ENCODE measurements at regions not wholly inside any gene's neighbourhood (a gene's known extent, or its start where the extent isn't known, plus 50 kb on each side); places are given as distances from the start of the nearest gene placed in this dataset.
"Not testable (repeated sequence)": the region's sequence is repeated elsewhere in the genome, so short reads cannot be mapped to it uniquely, and the experiment has no call there.

- no peak for DNase-seq
These were observed 232.1 kb upstream of the SEL1L start for GRCh38 chr14:81765651-81766275.

GRCh38 chr14:81766321-81766915 is 232.8 kb upstream of the SEL1L start:
- no peak for DNase-seq

- DNase-seq: no peak
These were observed 233.8 kb upstream of the SEL1L start for GRCh38 chr14:81767266-81767995.

- no peak for DNase-seq
These were observed 238.1 kb upstream of the SEL1L start for GRCh38 chr14:81771651-81772275.

GRCh38 chr14:81772381-81772780 is 238.7 kb upstream of the SEL1L start:
- DNase-seq: no peak

GRCh38 chr14:81776531-81776930 is 242.9 kb upstream of the SEL1L start:
- no peak for DNase-seq

- not testable (repeated sequence) for DNase-seq
These were observed 248.1 kb upstream of the SEL1L start for GRCh38 chr14:81781798-81782197.

- DNase-seq: no peak
These were observed 250.4 kb upstream of the SEL1L start for GRCh38 chr14:81784084-81784483.

- DNase-seq: peak; percentile 78
These were observed 263.7 kb upstream of the SEL1L start for GRCh38 chr14:81797315-81797714.

- peak; percentile 65 for DNase-seq
These were observed 268.3 kb upstream of the SEL1L start for GRCh38 chr14:81801921-81802320.

GRCh38 chr14:81802341-81802740 is 268.7 kb upstream of the SEL1L start:
- DNase-seq: no peak

- no peak for DNase-seq
These were observed 272.1 kb upstream of the SEL1L start for GRCh38 chr14:81805785-81806184.

GRCh38 chr14:81811705-81812269 is 278.1 kb upstream of the SEL1L start:
- DNase-seq: no peak

- no peak for DNase-seq
These were observed 284.6 kb upstream of the SEL1L start for GRCh38 chr14:81818271-81818670.

- DNase-seq: no peak
These were observed 285.7 kb upstream of the SEL1L start for GRCh38 chr14:81819344-81819743.

GRCh38 chr14:81819910-81820309 is 286.3 kb upstream of the SEL1L start:
- DNase-seq: no peak

GRCh38 chr14:81826081-81826480 is 292.4 kb upstream of the SEL1L start:
- DNase-seq: no peak

- no peak for DNase-seq
These were observed 295.8 kb upstream of the SEL1L start for GRCh38 chr14:81829447-81829846.

GRCh38 chr14:81831128-81831820 is 297.6 kb upstream of the SEL1L start:
- DNase-seq: peak; percentile 48

- no peak for DNase-seq
These were observed 300.7 kb upstream of the SEL1L start for GRCh38 chr14:81834308-81834707.

- no peak for DNase-seq
These were observed 303.7 kb upstream of the SEL1L start for GRCh38 chr14:81837304-81837703.

- no peak for DNase-seq
These were observed 305.4 kb upstream of the SEL1L start for GRCh38 chr14:81839056-81839455.

GRCh38 chr14:81841346-81841745 is 307.7 kb upstream of the SEL1L start:
- no peak for DNase-seq

Measured in right forelimb (tissue), 1 donor.